ENCODE measurements at regions not wholly inside any gene's neighbourhood (a gene's known extent, or its start where the extent isn't known, plus 50 kb on each side); places are given as distances from the start of the nearest gene placed in this dataset.

DNA sequence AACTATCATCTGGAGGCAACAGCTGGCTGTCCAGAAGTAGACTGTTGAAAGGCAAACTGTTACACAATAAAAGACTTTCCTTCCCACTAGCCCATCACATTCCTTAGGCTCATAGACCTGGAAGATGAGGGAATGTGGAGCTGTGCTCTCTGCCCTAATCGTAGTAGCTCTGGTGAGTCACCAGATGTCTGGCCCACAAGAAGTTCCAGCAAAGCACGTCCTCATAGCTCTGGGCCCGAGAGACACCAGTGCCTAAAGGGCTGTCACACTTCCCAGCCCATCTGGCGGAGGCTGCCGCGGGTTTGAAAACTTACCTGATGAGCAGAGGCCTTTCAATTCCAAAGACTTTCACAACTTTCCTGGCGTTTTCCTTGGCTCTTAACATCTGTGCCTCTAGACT, 81.7 kb upstream of the STOX2 start:
- H4K20me1 ChIP-seq (ENCODE audit: control insufficient read depth, insufficient read depth, insufficient read length): no peaks in the 10 kb centered on the region
- H4K5ac ChIP-seq (ENCODE audit: insufficient read length, low read depth, low read length): no peak overlapping the region
- H2BK120ac ChIP-seq (ENCODE audit: low read depth, low read length, poor library complexity, severe bottlenecking): no peak overlapping the region
- peaks cover 10% of the 10 kb centered on the region for H3K27me3 Mint-ChIP-seq (ENCODE audit: low read depth)
- whole genome bisulfite sequencing (ENCODE audit: extremely low coverage, insufficient read length, low lambda C conversion rate): no CpG with 5 or more reads among the region's 7 CpGs
- H3K9ac ChIP-seq (ENCODE audit: extremely low read depth, insufficient read length, low read length): no peak overlapping the region
- no peaks in the 10 kb centered on the region for H3K79me2 ChIP-seq (ENCODE audit: insufficient read depth, low read length)
- H4K91ac ChIP-seq (ENCODE audit: insufficient read length, low read depth, low read length): no peak overlapping the region
- no peak overlapping the region for H2BK12ac ChIP-seq (ENCODE audit: insufficient read length, low read depth, low read length)
- no peak overlapping the region for H2AFZ ChIP-seq (ENCODE audit: low read length)
- no peak overlapping the region; a peak in 1 of 7 replicates for H3K27ac Mint-ChIP-seq
- H3K79me1 ChIP-seq (ENCODE audit: insufficient read depth, low read depth, low read length, poor library complexity, severe bottlenecking): no peaks in the 10 kb centered on the region
- no peak overlapping the region for H3K27ac ChIP-seq (ENCODE audit: insufficient read length, low read depth, low read length)
- peaks cover 3 to 6% (median 4%) of the 10 kb centered on the region in 3 experiments; a peak in 5 of 7 replicates for H3K36me3 Mint-ChIP-seq (ENCODE audit: insufficient read depth in 1 of 3, low read depth in 3 of 3)
- TF ChIP-seq, protein P1, sequence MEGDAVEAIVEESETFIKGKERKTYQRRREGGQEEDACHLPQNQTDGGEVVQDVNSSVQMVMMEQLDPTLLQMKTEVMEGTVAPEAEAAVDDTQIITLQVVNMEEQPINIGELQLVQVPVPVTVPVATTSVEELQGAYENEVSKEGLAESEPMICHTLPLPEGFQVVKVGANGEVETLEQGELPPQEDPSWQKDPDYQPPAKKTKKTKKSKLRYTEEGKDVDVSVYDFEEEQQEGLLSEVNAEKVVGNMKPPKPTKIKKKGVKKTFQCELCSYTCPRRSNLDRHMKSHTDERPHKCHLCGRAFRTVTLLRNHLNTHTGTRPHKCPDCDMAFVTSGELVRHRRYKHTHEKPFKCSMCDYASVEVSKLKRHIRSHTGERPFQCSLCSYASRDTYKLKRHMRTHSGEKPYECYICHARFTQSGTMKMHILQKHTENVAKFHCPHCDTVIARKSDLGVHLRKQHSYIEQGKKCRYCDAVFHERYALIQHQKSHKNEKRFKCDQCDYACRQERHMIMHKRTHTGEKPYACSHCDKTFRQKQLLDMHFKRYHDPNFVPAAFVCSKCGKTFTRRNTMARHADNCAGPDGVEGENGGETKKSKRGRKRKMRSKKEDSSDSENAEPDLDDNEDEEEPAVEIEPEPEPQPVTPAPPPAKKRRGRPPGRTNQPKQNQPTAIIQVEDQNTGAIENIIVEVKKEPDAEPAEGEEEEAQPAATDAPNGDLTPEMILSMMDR (conservative IDR thresholded peaks at IDR 0.05): no peak
- peaks cover 10 to 13% of the 10 kb centered on the region in 2 experiments for H3K4me1 Mint-ChIP-seq
- H3K23me2 ChIP-seq (ENCODE audit: insufficient read length, low read depth, low read length, poor library complexity, severe bottlenecking): no peaks in the 10 kb centered on the region
- no peak overlapping the region for H3K4me2 ChIP-seq (ENCODE audit: insufficient read depth, insufficient read length, low read length)
- no peak overlapping the region for H3K4ac ChIP-seq (ENCODE audit: low read depth, low read length)
- no peak overlapping the region for H4K8ac ChIP-seq (replicated peaks; ENCODE audit: insufficient read length, low read depth, low read length)
- H3K18ac ChIP-seq (ENCODE audit: insufficient read length, low read depth, low read length): no peak overlapping the region
- H2AK5ac ChIP-seq (ENCODE audit: insufficient read length, low read length): no peak overlapping the region
- H3K4me3 Mint-ChIP-seq: no peak overlapping the region
- H3K56ac ChIP-seq (ENCODE audit: insufficient read length, low read depth, low read length): no peak overlapping the region
- peaks cover 9 to 12% of the 10 kb centered on the region in 2 experiments; a peak in 4 of 5 replicates for H3K9me3 Mint-ChIP-seq
- DNase-seq: no peak
- no peak overlapping the region for H2BK15ac ChIP-seq (ENCODE audit: low read depth, low read length)
- H3K27me3 ChIP-seq (ENCODE audit: insufficient read depth, low read length): no peaks in the 10 kb centered on the region
- no peak overlapping the region for H3T11ph ChIP-seq (ENCODE audit: low read length)
- H3K4me1 ChIP-seq (ENCODE audit: insufficient read depth, low read length): no peaks in the 10 kb centered on the region
- H3K9me3 ChIP-seq (ENCODE audit: control insufficient read depth, low read depth, low read length): no peaks in the 10 kb centered on the region
- H2BK20ac ChIP-seq (ENCODE audit: low read depth, low read length, poor library complexity, severe bottlenecking): no peak overlapping the region
- no peak overlapping the region for H3K14ac ChIP-seq (ENCODE audit: insufficient read depth, low read length)
- no peak overlapping the region for H2BK5ac ChIP-seq (ENCODE audit: insufficient read length, low read length)
- H3K23ac ChIP-seq (ENCODE audit: insufficient read length, low read depth, low read length): no peak overlapping the region

Data from H9 (cell line).